ENCODE measurements at regions not wholly inside any gene's neighbourhood (a gene's known extent, or its start where the extent isn't known, plus 50 kb on each side); places are given as distances from the start of the nearest gene placed in this dataset.

DNA sequence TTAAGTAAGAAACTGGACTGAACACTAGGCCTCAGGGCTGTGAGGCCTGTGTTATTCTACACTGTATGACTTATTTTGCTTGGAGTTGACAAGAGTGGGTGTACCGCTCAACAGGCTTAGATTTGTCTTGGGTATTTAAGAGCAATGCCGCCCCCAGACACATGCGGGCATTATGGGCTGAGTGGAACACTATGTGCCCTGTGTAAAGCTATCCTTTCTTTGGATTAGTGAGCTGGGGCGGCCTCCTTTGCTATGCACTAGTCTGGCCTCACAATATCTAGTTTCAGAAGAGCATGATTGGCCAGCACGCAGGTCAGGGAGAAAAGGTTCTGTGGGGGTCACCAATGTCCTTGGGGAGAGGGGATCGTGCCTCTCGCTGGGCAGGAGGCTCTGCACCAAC is 206.3 kb upstream of the GDNF start:
- H3K36me3 Mint-ChIP-seq = no peaks in the 10 kb centered on the region
- no peak overlapping the region for H3K27ac Mint-ChIP-seq
- no peak overlapping the region for H3K4me3 Mint-ChIP-seq
- no peak for DNase-seq (ENCODE audit: low spot score in 2 of 2, unreplicated experiment in 2 of 2)
- H3K27me3 Mint-ChIP-seq (ENCODE audit: low read depth) = no peaks in the 10 kb centered on the region
- no peaks in the 10 kb centered on the region for H3K9me3 Mint-ChIP-seq
- TF ChIP-seq, protein P1, sequence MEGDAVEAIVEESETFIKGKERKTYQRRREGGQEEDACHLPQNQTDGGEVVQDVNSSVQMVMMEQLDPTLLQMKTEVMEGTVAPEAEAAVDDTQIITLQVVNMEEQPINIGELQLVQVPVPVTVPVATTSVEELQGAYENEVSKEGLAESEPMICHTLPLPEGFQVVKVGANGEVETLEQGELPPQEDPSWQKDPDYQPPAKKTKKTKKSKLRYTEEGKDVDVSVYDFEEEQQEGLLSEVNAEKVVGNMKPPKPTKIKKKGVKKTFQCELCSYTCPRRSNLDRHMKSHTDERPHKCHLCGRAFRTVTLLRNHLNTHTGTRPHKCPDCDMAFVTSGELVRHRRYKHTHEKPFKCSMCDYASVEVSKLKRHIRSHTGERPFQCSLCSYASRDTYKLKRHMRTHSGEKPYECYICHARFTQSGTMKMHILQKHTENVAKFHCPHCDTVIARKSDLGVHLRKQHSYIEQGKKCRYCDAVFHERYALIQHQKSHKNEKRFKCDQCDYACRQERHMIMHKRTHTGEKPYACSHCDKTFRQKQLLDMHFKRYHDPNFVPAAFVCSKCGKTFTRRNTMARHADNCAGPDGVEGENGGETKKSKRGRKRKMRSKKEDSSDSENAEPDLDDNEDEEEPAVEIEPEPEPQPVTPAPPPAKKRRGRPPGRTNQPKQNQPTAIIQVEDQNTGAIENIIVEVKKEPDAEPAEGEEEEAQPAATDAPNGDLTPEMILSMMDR (IDR thresholded peaks at IDR 0.05; ENCODE audit: unreplicated experiment) = no peak
- no peaks in the 10 kb centered on the region for H3K4me1 Mint-ChIP-seq

DNA sequence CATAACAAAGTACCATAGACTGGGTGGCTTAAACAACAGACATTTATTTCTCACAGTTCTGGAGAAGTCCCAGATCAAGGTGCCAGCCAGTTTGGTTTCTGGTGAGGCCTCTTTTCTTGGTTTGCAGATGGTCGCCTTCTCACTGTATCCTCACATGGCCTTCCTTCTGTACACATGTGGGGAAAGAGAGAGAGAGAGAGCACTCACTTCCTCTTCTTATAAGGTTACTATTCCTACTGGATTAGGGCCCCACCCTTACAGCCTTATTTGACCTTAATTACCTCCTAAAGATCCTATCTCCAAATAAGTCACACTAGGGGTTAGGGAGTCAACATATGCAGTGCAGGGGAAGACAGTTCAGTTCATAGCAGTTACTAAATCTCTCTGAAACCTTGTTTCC is 205.6 kb upstream of the GDNF start:
- TF ChIP-seq, protein P1 (IDR thresholded peaks at IDR 0.05; ENCODE audit: unreplicated experiment) = no peak
- Mint-ChIP-seq H3K36me3 (no peaks in the 10 kb centered on the region), H3K27ac (no peak overlapping the region), H3K4me3 (no peak overlapping the region), H3K9me3 (no peaks in the 10 kb centered on the region), H3K4me1 (no peaks in the 10 kb centered on the region), H3K27me3 (ENCODE audit: low read depth) (peaks cover 3% of the 10 kb centered on the region)
- DNase-seq (ENCODE audit: low spot score in 2 of 2, unreplicated experiment in 2 of 2) = no peak

DNA sequence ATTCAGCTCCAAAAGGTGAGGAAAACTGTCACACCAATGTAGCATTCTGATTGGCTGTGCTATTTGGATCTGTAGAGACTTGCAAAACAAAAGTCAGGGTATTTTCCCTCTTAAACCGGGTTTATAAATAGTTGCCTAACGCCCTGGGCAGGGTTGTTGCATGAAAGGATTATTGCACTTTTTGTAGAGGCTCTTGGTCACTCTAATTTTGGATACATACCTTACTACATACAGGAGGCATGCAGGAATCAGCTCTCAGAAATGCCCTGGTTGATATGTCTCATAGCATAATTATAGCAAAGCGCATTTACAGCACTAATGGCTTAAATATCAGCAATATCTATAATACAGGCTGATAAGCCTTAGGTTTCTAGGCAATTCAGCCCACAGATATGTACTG is 200.0 kb upstream of the GDNF start:
- Mint-ChIP-seq H3K27ac (no peak overlapping the region), H3K36me3 (no peaks in the 10 kb centered on the region), H3K4me3 (no peak overlapping the region), H3K9me3 (peaks cover 3% of the 10 kb centered on the region), H3K4me1 (no peaks in the 10 kb centered on the region), H3K27me3 (ENCODE audit: low read depth) (peaks cover 16% of the 10 kb centered on the region)
- DNase-seq (ENCODE audit: low spot score in 2 of 2, unreplicated experiment in 2 of 2) = no peak
- TF ChIP-seq, protein P1 (IDR thresholded peaks at IDR 0.05; ENCODE audit: unreplicated experiment) = no peak

DNA sequence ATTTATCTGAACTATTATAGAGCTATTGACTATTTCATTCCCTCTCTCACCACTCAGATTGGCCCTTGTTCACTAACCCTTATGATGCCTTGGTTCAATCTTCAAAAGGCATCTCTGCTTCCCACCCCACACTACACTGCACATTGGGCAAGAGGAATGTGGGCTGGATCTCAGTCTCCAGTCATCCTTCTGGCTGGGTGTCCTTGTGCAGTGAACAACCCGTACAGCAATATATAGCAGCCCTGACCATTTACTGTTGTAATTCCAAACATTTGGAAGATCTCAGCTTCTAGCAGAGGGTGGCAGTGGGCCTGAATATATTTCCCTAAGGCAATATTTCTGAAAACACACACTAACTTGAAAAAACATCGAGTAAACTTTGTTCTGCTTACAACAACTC is 199.2 kb upstream of the GDNF start:
- Mint-ChIP-seq H3K27me3 (ENCODE audit: low read depth) (peaks cover 16% of the 10 kb centered on the region), H3K27ac (no peak overlapping the region), H3K4me1 (no peaks in the 10 kb centered on the region), H3K9me3 (peaks cover 3% of the 10 kb centered on the region), H3K36me3 (no peaks in the 10 kb centered on the region), H3K4me3 (no peak overlapping the region)
- no peak for DNase-seq (ENCODE audit: low spot score in 2 of 2, unreplicated experiment in 2 of 2)
- TF ChIP-seq, protein P1 (IDR thresholded peaks at IDR 0.05; ENCODE audit: unreplicated experiment) = no peak

DNA sequence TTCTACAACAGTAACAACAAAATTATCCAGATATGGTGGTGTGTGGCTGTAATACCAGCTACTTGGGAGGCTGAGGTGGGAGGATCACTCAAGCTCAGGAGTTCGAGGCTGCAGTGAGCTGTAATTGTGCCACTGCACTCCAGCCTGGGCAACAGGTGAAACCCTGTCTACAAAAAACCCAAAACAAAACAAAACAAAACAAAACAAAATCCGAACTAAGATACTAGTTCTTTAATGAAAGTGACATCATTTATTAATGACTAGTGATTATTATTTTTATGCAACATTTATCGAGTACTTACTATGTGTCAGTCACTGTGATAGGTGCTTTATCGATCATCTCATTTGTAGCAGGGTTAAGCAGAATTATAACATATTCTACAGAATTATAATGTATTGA is 196.9 kb upstream of the GDNF start:
- Mint-ChIP-seq H3K36me3 (no peaks in the 10 kb centered on the region), H3K27ac (no peak overlapping the region), H3K4me3 (no peak overlapping the region), H3K27me3 (ENCODE audit: low read depth) (peaks cover 16% of the 10 kb centered on the region), H3K4me1 (no peaks in the 10 kb centered on the region), H3K9me3 (peaks cover 7% of the 10 kb centered on the region)
- DNase-seq (ENCODE audit: low spot score in 2 of 2, unreplicated experiment in 2 of 2) = no peak
- TF ChIP-seq, protein P1 (IDR thresholded peaks at IDR 0.05; ENCODE audit: unreplicated experiment) = no peak

DNA sequence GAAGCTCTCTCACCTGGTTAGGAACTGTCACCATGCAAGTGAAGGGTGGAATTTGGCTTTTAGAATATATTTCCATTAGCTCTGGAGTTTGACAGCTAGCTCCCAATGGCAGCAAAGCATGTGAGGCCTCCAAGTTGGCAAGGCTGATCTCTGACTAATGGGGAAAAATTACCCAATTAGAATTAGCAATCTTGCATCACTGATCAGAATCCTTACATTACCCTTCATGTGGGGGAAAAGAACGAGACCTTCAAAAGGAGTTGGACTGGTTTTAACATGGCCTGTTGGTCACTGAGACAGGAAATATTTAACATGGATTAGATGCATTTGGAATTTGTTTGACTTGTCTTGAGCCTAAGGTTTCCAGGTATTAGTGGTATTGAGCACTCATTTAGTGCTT is 192.3 kb upstream of the GDNF start:
- no peak for DNase-seq (ENCODE audit: low spot score in 2 of 2, unreplicated experiment in 2 of 2)
- peaks cover 7% of the 10 kb centered on the region for H3K9me3 Mint-ChIP-seq
- H3K27ac Mint-ChIP-seq = no peak overlapping the region
- H3K4me1 Mint-ChIP-seq = no peaks in the 10 kb centered on the region
- no peak overlapping the region for H3K4me3 Mint-ChIP-seq
- no peaks in the 10 kb centered on the region for H3K27me3 Mint-ChIP-seq (ENCODE audit: low read depth)
- no peaks in the 10 kb centered on the region for H3K36me3 Mint-ChIP-seq
- TF ChIP-seq, protein P1 (IDR thresholded peaks at IDR 0.05; ENCODE audit: unreplicated experiment) = no peak

Measured in mesothelial cell of epicardium (in vitro differentiated cells).